Retinal pigment epithelial cell (primary cell): ENCODE measurements at regions not wholly inside any gene's neighbourhood (a gene's known extent, or its start where the extent isn't known, plus 50 kb on each side); places are given as distances from the start of the nearest gene placed in this dataset.

ENCODE experiments used
- DNase-seq: peaks from one replicate; pipeline ENCODE4 v3.0.0-alpha.2; 2010; ENCODE audit warnings: low read depth
- H3K4me3 ChIP-seq: 2 replicates; pipeline ENCODE4 v1.5.1; 2011; ENCODE audit warnings: mild to moderate bottlenecking, low read length, control low read depth, moderate library complexity
- TF ChIP-seq, protein P1 (sequence below): conservative IDR thresholded peaks from 2 replicates; pipeline ENCODE4 v1.5.1; 2011; ENCODE audit warnings: low read depth, low read length, control low read depth, inconsistent platforms

DNA sequence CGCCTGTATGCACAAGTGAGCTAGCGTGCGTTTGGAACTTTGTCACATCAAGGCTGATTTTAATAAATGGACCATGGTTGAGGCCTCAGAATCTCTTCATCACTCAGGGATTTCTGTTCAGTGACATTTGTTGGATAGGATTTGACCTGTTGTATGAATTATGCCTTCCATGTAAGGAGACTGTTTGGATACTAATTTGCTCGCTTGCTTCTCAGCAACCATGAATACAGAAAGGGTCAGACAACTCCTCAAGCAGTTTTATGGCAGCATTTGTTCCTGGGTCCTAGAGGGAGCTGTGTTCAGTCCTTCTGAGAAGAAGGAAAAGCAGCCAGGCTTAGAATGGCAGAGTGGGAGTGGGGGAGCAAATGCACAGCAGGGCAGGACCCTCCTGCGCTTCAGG lies 269.7 kb upstream of the LCORL start:
- H3K4me3 ChIP-seq = no peak overlapping the region
- TF ChIP-seq, protein P1, sequence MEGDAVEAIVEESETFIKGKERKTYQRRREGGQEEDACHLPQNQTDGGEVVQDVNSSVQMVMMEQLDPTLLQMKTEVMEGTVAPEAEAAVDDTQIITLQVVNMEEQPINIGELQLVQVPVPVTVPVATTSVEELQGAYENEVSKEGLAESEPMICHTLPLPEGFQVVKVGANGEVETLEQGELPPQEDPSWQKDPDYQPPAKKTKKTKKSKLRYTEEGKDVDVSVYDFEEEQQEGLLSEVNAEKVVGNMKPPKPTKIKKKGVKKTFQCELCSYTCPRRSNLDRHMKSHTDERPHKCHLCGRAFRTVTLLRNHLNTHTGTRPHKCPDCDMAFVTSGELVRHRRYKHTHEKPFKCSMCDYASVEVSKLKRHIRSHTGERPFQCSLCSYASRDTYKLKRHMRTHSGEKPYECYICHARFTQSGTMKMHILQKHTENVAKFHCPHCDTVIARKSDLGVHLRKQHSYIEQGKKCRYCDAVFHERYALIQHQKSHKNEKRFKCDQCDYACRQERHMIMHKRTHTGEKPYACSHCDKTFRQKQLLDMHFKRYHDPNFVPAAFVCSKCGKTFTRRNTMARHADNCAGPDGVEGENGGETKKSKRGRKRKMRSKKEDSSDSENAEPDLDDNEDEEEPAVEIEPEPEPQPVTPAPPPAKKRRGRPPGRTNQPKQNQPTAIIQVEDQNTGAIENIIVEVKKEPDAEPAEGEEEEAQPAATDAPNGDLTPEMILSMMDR = no peak
- no peak for DNase-seq

DNA sequence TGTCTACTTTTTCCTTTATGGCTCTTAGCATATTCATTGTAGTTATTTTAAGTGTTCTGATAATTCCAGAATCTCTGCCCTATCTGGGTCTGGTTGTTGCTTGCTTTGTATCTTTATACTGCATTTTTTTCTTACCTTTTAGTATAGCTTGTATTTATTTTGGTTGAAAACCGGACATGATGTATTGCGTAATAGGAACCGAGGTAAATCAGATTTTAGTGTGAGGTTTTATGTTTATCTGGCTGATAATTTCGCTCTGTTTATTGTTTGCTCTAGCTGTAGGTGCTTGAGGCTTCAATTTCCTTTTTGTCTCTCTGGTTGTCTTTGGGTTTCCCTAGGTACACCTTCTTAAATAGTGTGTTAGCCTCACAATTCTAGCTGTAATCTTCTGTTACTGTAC lies 263.8 kb upstream of the LCORL start:
- no peak overlapping the region for H3K4me3 ChIP-seq
- no peak for DNase-seq
- TF ChIP-seq, protein P1 = no peak

DNA sequence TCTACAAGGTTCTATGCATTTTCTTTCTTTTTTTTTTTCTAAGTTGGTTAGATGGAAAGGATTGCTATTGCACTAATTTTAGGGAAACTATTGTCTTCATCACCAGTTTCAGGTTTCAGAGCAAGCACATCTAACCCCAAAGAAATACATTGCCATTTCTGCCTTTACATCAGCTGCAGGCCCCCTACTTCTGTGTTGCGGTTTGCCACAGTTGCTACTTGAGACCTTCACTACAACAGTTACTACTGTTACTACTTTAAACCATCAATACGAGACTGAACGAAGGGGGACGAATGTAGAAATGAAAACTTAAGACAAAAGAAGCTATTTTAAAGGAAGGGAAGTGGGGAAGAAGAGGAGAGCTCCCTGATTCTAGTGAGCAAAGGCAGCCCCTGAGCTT lies 256.7 kb upstream of the LCORL start:
- TF ChIP-seq, protein P1 = no peak
- no peak for DNase-seq
- no peak overlapping the region for H3K4me3 ChIP-seq

DNA sequence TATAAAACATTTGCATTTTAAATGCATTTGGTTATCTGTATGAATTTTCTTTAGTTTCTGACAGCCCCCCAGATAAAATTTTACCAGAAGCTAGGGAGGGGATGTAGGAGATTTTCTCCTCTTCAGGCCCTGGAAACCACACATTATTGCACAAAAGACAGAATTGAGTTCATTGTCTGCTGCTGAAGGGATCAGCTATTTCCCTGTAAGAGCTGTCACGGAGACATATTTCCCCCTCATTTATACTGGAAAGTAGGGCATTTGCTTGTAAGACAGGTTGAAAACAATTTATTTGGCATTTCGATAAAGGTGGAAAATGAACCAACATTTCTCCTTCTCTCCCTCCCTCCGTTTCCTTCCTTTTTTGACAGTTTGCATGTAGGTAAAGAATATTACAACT lies 241.3 kb upstream of the LCORL start:
- TF ChIP-seq, protein P1 = no peak
- H3K4me3 ChIP-seq = no peak overlapping the region

DNA sequence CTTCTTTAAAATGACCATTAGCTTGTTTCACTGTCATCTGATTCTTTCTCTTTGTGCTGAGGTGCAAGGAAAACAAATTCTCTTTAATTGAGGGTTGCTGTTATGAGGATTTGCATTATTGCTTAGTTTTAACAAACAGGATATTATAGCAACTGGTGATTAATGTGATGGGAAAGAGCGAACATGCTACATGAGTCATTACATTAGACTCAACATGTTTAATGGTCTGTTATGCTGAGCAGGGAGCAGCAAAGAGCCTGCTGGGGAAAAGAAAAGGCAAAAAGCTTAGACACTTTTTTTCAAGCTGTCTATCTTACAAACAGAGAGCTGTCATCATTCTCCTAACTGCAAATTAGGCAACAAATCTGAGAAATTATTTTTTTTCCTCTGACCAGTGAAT lies 230.5 kb upstream of the LCORL start:
- no peak overlapping the region for H3K4me3 ChIP-seq
- TF ChIP-seq, protein P1 = no peak
- DNase-seq = no peak

More for the DNA sequence above, 241.3 kb upstream of the LCORL start:
- no peak for DNase-seq

DNA sequence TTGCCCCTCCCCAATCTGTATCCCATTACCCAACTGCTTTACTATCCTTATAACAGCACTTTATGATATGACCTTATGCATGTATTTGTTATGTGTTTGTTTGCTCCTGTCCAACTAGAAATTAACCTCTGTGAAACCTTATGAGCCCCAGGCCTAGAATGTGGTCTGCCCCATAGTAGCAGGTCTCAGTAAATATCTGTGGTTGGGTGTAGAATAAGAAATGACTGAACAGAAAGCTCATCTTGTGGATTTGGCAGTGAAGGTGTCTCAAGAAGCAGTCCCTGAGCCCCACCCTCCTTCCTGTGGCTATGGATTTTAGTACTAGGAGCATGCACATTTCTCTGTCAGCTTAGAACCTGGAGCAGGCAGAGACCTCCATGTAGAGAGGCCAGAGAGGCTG lies 229.0 kb upstream of the LCORL start:
- TF ChIP-seq, protein P1 = no peak
- DNase-seq = no peak
- no peak overlapping the region for H3K4me3 ChIP-seq

DNA sequence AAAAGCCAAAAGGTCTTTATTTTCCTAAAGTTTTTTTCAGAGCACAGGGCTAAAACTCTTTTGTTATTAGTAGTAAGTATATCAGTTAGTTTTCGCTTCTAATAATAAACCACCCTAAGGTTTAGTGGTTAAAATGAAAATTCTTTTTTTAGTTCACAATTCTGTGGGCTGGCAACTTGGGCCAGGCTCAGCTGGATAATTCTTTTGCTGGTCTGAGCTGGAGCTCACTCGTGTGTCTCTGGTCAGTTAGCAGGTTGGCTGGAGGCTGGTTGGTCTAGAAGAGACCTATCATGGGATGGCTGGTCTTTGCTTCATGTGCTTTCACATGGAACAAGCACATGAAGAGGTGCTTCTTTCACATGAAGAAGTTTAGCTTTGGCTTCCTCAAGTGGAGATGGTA lies 227.1 kb upstream of the LCORL start:
- DNase-seq = no peak
- no peak overlapping the region for H3K4me3 ChIP-seq
- TF ChIP-seq, protein P1 = no peak
